ENCODE measurements at regions not wholly inside any gene's neighbourhood (a gene's known extent, or its start where the extent isn't known, plus 50 kb on each side); places are given as distances from the start of the nearest gene placed in this dataset.

DNA sequence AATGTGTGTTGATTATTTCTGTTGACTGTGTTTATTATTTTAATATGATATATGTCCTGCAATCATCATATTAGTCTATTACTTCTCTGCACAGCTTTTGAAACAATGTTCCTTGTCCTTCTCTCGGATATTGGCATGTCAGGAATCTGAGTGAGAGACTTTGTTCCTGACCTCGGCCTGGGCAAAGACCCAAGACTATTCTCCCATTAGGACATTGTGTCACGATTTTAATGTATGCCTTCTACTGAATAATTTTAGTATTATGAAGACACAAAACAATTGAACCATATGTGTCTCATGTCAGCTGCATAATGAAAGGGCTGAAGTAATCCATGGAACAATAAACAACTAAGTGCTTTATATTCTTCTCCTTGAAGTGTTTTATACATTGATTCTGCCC is 580.8 kb upstream of the TENM3 start:
- H3K9me3 Mint-ChIP-seq (ENCODE audit: unreplicated experiment) = no peaks in the 10 kb centered on the region
- H3K4me1 ChIP-seq = no peaks in the 10 kb centered on the region
- H3K36me3 Mint-ChIP-seq (ENCODE audit: insufficient read depth, unreplicated experiment) = no peaks in the 10 kb centered on the region
- TF ChIP-seq, protein P1, sequence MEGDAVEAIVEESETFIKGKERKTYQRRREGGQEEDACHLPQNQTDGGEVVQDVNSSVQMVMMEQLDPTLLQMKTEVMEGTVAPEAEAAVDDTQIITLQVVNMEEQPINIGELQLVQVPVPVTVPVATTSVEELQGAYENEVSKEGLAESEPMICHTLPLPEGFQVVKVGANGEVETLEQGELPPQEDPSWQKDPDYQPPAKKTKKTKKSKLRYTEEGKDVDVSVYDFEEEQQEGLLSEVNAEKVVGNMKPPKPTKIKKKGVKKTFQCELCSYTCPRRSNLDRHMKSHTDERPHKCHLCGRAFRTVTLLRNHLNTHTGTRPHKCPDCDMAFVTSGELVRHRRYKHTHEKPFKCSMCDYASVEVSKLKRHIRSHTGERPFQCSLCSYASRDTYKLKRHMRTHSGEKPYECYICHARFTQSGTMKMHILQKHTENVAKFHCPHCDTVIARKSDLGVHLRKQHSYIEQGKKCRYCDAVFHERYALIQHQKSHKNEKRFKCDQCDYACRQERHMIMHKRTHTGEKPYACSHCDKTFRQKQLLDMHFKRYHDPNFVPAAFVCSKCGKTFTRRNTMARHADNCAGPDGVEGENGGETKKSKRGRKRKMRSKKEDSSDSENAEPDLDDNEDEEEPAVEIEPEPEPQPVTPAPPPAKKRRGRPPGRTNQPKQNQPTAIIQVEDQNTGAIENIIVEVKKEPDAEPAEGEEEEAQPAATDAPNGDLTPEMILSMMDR (IDR thresholded peaks at IDR 0.05; ENCODE audit: insufficient read depth in 1 of 2, low read depth in 1 of 2, low read length in 1 of 2, severe bottlenecking in 1 of 2, unreplicated experiment in 1 of 2) = no peak
- no TSS peak for BruUV-seq (replicated peaks)
- no peak overlapping the region for H3K4me3 Mint-ChIP-seq (ENCODE audit: unreplicated experiment)
- POLR2A ChIA-PET = no interaction called here
- no peak overlapping the region for H3K4me3 ChIP-seq (ENCODE audit: low read depth, low read length)
- H3K27ac Mint-ChIP-seq (ENCODE audit: unreplicated experiment) = no peak overlapping the region
- peaks cover 10% of the 10 kb centered on the region for H3K27me3 Mint-ChIP-seq (ENCODE audit: insufficient read depth, unreplicated experiment)
- CTCF ChIA-PET = no interaction called here
- no peak for DNase-seq
- no peaks in the 10 kb centered on the region for H3K27me3 ChIP-seq (replicated peaks; ENCODE audit: control insufficient read depth, insufficient read depth, low read length)
- H3K36me3 ChIP-seq (ENCODE audit: control insufficient read depth, insufficient read depth, low read length) = no peaks in the 10 kb centered on the region
- intact Hi-C loops (cut with micrococcal nuclease; ENCODE audit: unreplicated experiment) = no loop called here
- H3K4me1 Mint-ChIP-seq (ENCODE audit: low read depth, unreplicated experiment) = no peaks in the 10 kb centered on the region
- no peaks in the 10 kb centered on the region for H3K9me3 ChIP-seq

DNA sequence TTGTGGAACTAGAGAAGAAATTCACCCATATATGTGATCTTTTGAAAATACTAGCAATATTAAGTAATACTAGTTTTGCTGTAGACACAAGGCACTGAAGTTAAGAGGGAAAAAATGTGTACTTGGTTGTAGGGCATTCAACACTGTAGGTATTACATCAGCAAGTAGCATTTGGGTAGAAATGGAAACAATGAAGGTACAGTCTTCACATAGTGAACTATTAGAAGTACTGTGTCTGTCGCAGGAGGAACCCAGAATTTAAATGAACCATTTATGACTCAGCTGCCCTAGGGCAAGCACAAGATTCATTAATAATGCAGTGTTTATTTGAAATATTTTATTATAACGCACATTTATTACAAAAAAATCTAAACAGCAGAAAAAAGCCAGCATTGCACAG is 572.7 kb upstream of the TENM3 start:
- no peak overlapping the region for H3K4me3 ChIP-seq (ENCODE audit: low read depth, low read length)
- DNase-seq = no peak
- Mint-ChIP-seq H3K27me3 (ENCODE audit: insufficient read depth, unreplicated experiment) (peaks cover 10% of the 10 kb centered on the region), H3K36me3 (ENCODE audit: insufficient read depth, unreplicated experiment) (no peaks in the 10 kb centered on the region), H3K4me1 (ENCODE audit: low read depth, unreplicated experiment) (no peaks in the 10 kb centered on the region), H3K4me3 (ENCODE audit: unreplicated experiment) (no peak overlapping the region), H3K9me3 (ENCODE audit: unreplicated experiment) (no peaks in the 10 kb centered on the region), H3K27ac (ENCODE audit: unreplicated experiment) (no peak overlapping the region)
- H3K9me3 ChIP-seq = no peaks in the 10 kb centered on the region; the same call in 1 of the 2 replicates
- TF ChIP-seq, protein P1 (IDR thresholded peaks at IDR 0.05; ENCODE audit: insufficient read depth in 1 of 2, low read depth in 1 of 2, low read length in 1 of 2, severe bottlenecking in 1 of 2, unreplicated experiment in 1 of 2) = no peak
- H3K4me1 ChIP-seq = no peaks in the 10 kb centered on the region
- intact Hi-C loops (cut with micrococcal nuclease; ENCODE audit: unreplicated experiment) = no loop called here
- no peaks in the 10 kb centered on the region for H3K27me3 ChIP-seq (replicated peaks; ENCODE audit: control insufficient read depth, insufficient read depth, low read length)
- H3K36me3 ChIP-seq (ENCODE audit: control insufficient read depth, insufficient read depth, low read length) = no peaks in the 10 kb centered on the region
- POLR2A ChIA-PET = no interaction called here
- no TSS peak for BruUV-seq (replicated peaks)
- CTCF ChIA-PET = no interaction called here

- intact Hi-C loops (cut with micrococcal nuclease; ENCODE audit: unreplicated experiment) = no loop called here
- H3K9me3 Mint-ChIP-seq (ENCODE audit: unreplicated experiment) = no peaks in the 10 kb centered on the region
- POLR2A ChIA-PET = no interaction called here
- CTCF ChIA-PET = no interaction called here
- H3K9me3 ChIP-seq = no peaks in the 10 kb centered on the region; the same call in 1 of the 2 replicates
- no peak overlapping the region for H3K27ac Mint-ChIP-seq (ENCODE audit: unreplicated experiment)
- BruUV-seq (replicated peaks) = no TSS peak
- no peaks in the 10 kb centered on the region for H3K4me1 Mint-ChIP-seq (ENCODE audit: low read depth, unreplicated experiment)
- no peaks in the 10 kb centered on the region for H3K27me3 ChIP-seq (replicated peaks; ENCODE audit: control insufficient read depth, insufficient read depth, low read length)
- H3K4me3 Mint-ChIP-seq (ENCODE audit: unreplicated experiment) = no peak overlapping the region
- no peaks in the 10 kb centered on the region for H3K36me3 ChIP-seq (ENCODE audit: control insufficient read depth, insufficient read depth, low read length)
- H3K27me3 Mint-ChIP-seq (ENCODE audit: insufficient read depth, unreplicated experiment) = peaks cover 10% of the 10 kb centered on the region
- H3K4me1 ChIP-seq = no peaks in the 10 kb centered on the region
- H3K4me3 ChIP-seq (ENCODE audit: low read depth, low read length) = no peak overlapping the region
- no peak for DNase-seq
- no peaks in the 10 kb centered on the region for H3K36me3 Mint-ChIP-seq (ENCODE audit: insufficient read depth, unreplicated experiment)
- TF ChIP-seq, protein P1 (IDR thresholded peaks at IDR 0.05; ENCODE audit: insufficient read depth in 1 of 2, low read depth in 1 of 2, low read length in 1 of 2, severe bottlenecking in 1 of 2, unreplicated experiment in 1 of 2) = no peak
Observed at GRCh38 chr4:181671672-181672071, 571.5 kb upstream of the TENM3 start.

Measured in Caco-2 (cell line).